HG03565 (cell line): ENCODE measurements at regions not wholly inside any gene's neighbourhood (a gene's known extent, or its start where the extent isn't known, plus 50 kb on each side); places are given as distances from the start of the nearest gene placed in this dataset.
"Not testable (repeated sequence)": the region's sequence is repeated elsewhere in the genome, so short reads cannot be mapped to it uniquely, and the experiment has no call there.

Source experiments
- ATAC-seq: cut with Tn5 transposase; IDR thresholded peaks from one replicate; pipeline ENCODE4 v1.9.1; 2021; ENCODE audit warnings: mild to moderate bottlenecking, moderate library complexity; ENCODE audit not compliant: unreplicated experiment

DNA sequence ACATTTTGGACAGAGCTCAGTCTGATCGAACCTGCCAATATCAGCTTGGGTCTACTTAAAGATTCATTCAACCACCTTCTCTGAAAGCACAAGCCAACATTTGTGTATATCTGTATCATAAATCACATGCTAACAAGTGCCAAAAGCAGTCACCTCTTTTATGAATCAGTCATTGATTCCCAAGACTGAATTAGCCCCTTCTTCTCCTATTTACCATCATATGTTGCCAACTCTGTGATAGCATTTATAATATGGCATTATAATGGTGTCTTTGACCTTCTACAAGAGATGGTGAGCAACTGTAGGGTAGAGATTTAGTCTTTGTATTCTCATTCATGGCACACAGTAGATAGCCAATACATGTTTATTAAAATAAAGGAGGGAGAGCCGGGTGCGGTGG is 61.4 kb downstream of the DDX53 start:
- no peak for ATAC-seq

DNA sequence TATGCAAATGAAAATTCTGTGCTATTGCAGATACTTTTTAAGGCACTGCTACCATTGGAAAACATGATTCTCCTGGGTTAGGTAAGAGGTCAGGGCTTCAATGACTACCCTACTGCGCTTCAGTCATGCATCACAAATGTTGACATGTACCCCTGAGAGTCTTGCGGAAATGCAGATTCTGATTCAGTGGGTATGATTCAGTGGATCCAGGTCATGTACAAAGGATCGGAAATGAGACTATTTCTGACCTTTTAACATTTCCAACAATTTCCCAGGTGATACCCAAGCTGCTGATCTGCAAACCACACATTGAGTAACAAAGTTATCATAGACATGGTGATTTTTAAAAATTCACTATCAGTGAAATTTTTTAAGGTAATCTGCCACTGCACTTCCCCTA is 62.6 kb downstream of the DDX53 start:
- no peak for ATAC-seq

DNA sequence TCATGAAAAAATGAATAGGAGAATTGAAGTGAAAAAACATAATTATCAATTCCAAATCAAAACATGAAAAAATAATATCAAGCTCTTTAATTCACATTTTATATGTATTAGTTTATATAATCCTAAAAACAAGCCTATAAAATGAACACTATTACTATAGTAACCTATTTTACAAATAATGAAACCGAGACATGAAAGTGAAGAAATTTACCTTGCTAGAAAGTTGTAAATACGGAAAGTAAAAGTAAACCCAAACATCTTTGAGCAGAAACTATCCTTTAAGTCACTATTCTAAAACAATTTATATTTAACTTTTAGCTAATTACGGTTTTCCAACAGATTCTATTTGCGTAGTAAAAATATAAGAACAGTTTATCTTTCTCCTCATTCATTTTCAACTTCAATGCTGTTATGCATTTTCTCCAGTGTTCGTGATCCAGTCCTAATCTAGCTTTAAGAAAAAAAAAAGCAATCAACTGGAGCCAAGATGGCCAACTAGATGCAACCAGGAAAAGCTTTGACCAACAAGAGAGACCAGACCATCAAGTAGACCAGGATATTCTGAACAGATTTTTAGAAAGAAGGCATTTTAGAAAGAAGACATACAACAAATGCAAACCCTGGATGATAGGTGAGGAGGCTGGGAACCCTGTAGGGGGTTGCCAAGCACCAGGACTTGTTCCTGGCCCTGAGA is 67.0 kb downstream of the DDX53 start:
- peak; percentile 71 for ATAC-seq

DNA sequence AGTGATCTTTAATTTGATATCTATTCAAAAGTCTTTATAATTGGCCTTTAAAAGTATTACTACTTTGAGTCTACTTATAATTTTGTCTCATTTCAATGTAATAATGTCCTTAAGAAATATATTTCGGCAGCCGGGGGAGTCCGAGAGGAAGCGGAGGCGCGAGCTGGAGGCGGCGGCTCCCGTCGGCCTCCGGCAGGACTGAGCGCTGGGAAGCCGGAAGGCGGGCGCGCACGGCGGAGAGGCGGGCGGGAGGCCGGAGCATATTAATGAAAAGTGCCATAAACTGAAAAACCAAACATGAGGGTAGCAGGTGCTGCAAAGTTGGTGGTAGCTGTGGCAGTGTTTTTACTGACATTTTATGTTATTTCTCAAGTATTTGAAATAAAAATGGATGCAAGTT is 75.7 kb downstream of the DDX53 start:
- ATAC-seq = not testable (repeated sequence)

DNA sequence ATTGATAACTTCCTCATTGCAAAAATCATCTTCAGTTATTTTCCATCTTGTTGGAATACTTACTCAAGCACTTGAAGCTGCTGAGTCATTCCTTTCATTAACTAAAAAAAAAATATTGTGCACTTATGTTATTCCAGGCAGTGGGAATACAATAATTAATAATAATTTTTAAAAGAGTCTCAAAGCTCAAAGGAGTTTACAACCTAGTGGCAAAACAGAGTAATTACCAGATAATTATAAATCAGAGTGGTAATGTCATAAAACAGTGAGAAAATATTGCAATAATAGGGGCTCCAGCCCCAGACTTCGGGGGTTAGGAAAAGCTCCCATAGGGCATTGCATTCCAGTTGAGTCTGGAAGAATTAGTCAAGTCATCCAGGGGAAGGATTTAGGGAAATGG is 79.6 kb downstream of the DDX53 start:
- no peak for ATAC-seq

DNA sequence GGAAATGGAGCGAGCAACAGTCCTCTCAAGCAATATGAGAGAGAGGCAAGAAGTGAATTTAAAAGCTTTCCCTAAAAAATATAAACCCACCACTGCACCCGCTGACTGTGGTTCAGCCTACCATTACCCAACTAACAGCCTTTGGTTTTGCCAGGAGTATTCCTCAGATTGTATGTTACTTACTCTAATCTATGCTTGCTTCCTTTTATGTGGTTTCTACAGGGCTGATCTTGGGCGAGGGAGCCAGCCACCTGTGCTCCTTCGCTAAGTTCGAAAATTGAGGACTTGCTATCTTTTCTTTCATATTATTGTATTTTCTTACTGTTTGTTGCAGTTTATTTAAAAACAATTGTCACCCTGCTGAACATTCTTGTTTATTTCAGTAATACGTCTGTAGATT is 101.1 kb downstream of the DDX53 start:
- no peak for ATAC-seq

DNA sequence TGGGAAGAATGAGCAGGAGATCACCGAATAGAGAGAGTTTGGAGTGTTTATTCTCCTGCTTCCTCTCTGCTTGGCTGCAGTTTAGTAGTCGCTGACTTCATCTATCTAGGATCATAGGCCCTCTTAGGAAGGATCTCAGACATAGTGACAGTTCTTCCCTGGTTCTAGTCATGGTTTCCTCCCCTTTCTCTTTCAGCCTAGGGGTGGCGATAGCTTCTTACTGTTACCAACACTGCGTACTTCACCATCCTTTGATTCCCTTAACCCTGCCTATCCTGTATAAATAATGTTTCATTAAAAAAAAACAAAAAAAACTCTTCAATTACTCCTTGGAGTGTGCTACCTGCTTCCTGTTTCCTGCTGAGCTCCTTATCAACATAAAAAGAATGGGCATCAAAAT is 103.8 kb downstream of the DDX53 start:
- ATAC-seq = no peak

DNA sequence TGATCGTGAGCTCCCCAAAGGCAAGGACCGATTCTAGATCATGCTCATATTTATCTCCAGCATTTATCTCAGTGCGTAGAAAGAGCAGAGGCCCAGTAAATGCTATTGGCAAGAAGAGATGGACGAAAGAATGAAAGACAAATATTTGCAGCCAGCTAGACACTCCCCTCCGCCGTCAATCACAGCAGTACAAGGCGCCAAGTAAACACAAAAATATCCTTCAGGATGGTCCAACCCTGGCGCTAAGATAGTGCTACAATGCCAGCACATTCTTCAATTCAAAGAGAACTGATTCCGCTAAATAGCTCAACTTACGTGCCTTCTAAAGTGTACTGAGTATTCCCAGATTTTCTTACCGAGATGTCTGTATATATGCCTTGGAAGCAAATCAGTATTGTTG is 114.5 kb downstream of the DDX53 start:
- ATAC-seq = no peak

DNA sequence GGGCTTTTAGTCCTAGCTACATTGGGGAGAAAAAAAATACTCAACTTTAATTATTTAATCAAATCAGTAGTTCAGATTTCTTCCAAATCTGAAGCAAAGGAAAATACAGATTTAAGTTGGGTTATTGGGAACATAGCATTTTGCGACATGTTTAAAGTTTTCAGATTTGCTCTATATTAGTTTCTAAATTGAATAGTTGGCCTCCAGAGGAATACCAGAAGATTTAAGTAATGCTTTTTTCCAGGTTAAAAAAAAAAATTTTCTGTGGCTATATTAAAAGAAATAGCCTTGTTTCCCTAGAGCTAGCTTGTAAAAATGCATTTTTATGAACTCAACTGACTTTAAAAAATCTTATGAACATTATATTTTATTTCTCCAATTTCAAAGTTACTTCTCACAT is 115.9 kb downstream of the DDX53 start:
- ATAC-seq = no peak

DNA sequence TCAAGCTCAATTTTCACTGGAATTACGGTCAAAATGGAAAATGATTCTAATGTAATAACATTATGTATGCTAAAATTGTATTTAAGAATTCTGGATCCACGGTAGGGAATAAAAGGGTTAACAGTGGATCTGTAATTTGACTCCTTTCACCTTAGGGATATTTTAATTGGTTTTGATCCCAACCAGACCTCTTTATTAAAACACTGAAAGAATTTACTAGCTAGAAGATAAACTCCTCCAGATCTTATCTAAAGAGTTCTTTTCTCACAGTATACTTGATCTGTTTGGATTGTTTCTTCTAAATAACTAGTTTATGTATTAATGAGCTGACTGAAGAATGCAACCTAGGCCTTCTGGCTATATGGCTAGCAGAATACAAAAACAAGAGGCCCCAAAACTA is 118.4 kb downstream of the DDX53 start:
- no peak for ATAC-seq

DNA sequence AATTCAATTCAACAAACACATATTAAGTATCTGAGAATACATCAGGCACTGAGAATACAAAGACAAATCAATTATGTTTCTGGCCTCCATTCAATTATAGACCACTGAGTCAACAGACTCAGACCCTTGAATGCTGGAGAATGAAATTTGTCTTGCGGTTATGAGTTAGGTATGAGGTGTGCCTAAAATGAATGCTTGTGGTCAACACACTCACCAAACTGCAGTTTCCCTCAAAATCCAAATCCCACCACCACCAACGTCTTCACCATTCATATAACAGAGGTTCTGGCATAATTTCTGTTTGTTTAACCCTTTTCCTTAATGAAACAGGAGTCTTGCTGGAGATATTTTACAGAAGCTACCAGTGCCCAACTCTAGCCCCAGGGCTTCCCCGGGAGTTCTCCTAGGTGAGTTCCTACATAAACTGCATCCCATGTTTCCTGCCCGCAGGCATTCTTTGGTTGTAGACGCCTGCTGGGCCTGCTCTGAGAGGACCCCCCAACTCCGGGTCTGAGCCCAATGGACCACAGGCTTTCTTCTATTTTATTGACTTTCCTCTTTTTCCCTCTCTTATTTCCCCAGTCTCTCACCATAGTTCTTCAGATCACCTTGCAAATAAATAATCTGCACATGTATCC is 119.2 kb downstream of the DDX53 start:
- no peak for ATAC-seq

DNA sequence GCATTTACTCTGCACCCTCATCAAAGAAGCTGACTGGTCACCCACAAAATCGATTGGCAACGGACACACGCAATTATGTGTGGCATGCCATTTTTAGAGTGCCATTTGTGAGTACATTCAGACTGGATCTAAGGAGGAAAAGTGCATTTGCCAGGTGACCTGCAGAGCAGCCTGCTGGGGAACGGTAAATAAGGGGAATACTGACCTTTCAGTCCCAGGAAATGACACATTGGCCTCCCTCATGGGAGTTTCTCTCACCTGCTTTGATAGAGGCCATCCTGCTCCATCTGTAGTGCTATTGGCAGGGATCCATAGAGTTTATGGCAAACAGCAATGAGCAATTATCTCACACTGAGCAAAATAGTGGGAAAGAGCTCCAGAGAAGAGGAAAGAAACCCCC is 127.8 kb downstream of the DDX53 start:
- no peak for ATAC-seq

DNA sequence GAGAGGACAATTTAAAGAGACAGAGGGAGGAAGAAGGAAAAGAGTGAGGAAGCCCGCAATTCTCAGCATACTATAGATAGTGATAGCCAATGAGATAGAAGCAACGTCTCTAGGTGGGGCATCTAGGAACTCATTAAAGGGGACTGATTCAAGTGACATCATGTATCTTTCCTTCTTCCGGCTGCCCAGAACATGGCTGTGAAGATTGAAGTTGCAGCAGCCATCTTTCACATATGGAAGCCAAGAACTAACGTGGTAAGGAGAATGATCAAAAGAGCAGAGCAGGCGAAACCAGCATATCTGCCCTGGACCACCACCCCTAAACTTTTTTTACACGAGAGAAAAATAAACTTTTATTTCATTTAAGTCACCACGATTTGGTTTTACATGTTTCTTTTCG is 133.8 kb downstream of the DDX53 start:
- ATAC-seq = no peak

DNA sequence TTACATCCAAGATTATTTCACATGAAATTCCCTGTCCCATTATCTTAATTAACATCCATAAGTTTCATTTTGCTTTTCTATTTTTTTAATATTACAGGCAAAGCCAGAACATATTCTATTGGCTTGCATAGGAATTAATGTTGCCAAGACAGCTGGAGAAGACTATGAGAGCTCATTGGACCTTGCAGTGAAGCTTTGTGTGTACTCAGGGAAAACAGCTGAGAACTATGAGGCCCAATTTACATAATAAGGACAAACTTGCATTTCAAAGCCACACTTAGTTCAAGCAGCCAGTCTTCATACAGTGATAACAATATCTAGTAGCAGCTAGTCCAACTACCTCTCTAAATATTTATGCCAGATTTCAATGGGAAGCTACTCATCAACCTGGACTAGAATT is 134.4 kb downstream of the DDX53 start:
- no peak for ATAC-seq

DNA sequence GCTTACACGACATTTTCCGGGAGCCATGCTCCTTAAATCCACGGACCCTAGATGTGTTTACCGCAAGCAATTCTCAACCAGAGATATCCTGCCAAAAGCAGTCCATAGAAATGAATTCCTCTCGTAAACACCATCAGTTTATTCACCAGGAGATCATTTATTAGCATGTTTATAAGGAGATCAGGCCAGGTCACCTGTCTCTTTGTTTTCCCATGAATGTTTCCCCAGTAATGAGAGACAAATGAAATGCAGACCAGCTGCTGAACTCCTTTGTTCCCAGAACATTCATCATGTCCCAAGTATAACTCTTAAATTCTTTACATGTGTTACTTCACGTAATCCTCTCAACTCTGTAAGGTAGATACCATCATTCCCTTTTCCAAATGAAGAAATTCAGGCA is 137.1 kb downstream of the DDX53 start:
- no peak for ATAC-seq

DNA sequence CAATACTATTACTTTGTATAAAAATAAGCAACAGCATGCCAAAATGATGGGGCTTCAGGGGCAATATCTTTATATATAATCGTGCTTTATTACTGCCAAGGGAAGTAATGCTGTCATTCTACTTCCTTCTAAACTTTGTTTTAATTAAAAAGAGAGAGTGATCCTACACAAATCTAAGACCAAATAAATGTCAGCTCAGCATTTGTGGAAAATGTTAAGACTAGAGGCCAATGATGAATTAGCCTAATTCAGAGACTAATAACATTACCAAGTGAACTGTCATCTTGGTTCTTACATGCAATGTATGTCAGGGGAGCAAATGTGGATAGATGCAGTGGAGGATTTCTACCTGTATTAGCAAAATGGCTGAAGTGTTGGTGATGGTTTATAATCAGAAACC is 166.4 kb upstream of the PTCHD1 start:
- no peak for ATAC-seq

DNA sequence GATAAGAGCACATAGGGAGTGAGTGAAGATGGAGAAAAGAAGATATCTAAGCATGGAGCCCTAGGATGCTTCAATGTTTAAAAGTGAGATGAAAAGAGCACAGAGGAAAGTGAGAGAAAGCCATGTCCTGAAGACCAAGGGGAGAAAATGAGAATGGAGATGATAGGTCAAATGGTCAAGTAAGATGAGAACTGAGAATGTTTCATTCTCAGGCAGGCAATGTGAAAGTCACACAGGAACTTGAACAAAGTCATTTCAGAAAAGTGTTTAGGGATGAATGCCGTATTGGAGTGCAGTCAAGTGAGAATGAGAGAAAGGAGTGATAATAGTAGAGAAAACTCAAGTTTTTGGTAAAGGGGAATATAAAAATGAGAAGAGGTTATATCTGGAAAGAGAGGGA is 148.7 kb upstream of the PTCHD1 start:
- peak; percentile 65 for ATAC-seq

DNA sequence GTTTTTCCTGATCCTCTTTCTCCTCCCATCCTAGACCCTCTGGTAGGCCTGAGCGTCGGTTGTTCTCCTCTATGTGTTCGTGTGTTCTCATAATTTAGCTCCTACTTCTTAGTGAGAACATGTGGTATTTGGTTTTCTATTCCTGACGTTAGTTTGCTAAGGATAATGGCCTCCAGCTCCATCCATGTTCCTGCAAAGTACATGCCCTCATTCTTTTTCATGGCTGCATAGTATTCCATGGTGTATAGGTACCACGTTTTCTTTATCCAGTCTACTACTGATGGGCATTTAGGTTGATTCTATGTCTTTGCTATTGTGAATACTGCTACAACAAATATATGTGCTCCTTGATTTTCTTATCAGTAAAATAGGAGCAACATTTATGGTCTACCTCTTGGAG is 146.8 kb upstream of the PTCHD1 start:
- ATAC-seq = no peak

DNA sequence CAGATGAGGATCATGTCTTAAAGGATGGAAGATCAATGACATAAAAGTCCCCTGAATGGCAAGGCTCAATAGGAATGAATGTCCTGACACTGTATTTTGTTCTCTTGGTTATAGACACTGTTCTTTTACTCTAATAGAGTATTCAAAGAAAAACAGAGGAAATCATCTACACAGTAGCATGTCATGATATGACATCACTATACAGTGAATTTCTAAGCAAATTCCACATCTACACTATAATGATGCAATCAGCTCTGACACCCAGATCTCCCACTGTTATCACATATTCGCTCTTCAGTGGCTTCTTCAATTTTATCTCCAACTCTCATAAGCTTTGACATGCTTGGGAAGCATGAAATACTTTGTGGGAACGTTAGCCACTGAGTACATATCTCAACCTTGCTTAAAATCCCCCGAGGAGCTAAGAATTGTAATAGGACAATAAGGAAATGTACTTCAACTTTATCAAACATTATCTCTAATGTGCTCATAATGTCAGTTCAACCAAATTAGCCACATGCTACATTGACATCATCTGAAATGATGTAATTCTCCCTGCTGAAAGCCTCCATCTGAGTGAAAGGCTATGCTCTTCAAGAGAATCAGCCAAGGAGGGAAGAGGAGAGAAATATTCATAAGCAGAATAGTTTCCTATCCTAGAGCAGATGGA is 139.6 kb upstream of the PTCHD1 start:
- no peak for ATAC-seq

DNA sequence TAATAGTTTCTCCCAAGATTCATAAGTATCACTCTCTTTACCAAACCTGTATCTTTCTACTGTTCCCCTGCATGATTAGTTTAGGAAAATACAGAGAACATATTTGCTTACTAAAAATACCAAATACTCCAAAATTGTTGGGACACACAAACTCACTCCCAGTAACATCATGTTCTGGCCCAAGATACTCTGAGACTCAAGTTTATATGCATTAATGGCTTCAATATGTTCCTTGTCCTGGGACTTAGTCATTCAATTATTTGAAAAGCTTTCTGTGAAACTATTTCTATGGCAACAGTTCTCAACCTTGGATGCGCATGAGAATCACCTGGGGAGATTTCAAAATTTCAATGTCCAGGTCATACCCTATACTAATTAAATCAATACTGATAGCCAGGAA is 138.9 kb upstream of the PTCHD1 start:
- no peak for ATAC-seq

DNA sequence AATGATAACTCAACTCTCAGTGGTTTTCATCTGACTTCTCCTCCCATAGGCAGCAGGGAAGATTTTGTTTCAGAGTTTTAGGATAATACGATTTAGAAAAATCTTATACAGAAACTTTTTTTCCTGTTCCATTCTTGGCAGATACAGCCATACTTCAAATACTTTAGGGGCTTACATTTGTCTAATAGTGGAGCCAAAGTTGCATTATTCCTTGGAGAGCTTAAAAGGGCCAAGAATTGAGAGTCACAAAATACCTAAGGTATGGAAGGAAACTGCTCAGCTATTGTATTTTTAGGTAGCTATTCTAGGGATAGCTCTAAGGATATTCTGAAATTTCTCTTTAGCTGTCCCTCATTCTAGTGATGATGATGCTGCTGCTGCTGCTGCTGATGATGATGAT is 132.9 kb upstream of the PTCHD1 start:
- ATAC-seq = no peak

DNA sequence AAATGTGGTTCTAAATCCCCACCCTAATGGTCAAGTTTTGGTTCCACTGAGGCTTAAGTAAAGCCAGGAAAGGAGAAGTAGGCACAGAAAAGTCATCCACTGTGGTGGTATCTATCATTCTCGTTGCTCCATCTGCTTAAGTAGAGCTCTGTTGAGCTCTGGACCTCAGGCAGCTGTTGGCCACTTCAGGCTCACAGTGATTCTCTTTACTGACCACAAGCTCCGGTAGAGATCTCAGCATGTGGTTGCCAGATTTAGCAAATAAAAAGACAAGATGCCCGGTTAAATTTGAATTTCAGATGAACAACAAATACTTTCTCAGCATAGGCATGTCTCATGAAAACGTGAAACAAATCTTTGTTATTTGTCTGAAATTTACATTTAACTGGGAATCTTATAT is 132.3 kb upstream of the PTCHD1 start:
- ATAC-seq = no peak

DNA sequence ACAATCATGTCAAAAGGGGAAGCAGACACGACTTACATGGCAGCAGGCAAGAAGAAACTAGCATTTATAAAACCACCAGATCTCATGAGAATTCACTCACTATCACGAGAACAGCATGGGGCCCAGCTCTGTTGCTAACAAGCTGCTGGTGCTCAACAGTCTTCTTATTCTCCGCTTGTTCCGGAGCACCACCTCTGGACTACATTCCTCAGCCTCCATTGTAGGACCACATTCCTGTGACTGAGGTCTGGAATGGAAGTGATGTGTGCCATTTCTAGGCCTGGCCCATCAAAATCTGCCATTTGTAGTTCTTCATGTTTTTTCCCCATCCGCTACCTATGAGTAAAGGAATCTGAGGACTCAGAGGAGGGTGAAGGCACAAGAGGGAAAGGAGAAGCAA is 111.5 kb upstream of the PTCHD1 start:
- ATAC-seq = no peak
